Coronary artery (tissue), 2 donors: ENCODE measurements at regions not wholly inside any gene's neighbourhood (a gene's known extent, or its start where the extent isn't known, plus 50 kb on each side); places are given as distances from the start of the nearest gene placed in this dataset.

Experiments used
- DNase-seq: peaks from one replicate; pipeline ENCODE4 v3.0.0-alpha.2; 2017; ENCODE audit warnings: low spot score
- H3K27ac ChIP-seq, 2 donors: fragments of 200-600 bp; sonication (generic); one replicate each; pipeline ENCODE4 v1.5.1; 2016 to 2019
- H3K4me3 ChIP-seq: fragments of 200-600 bp; sonication (generic); 2 replicates; pipeline ENCODE4 v1.5.1; 2016; ENCODE audit warnings: mild to moderate bottlenecking, moderate library complexity
- TF ChIP-seq, protein P1 (sequence below): fragments of 200-600 bp; sonication (generic); IDR thresholded peaks from one replicate; pipeline ENCODE4 v1.5.1; 2019; ENCODE audit warnings: antibody characterized with exemption

DNA sequence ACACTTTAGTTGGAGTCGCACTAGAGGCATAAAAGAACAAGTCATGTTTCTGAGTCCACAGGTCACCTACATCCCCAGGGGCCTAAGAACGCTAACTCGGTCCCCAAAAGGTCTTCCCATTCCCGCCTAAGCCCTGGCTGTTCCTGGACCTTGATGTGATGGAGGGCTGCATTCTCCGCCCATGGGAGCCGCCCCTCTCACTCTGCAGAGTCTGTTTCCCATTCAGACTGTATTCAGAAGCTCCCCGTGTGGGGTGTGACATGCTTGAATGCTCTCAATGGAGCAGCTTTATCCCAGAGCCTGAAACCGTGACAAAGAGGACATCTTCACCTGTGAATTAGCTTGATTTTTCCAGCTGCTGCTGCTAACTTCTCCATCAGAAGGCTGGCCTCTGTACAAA is 319.0 kb upstream of the KLHL29 start:
- Histone ChIP-seq H3K27ac (no peak overlapping the region), H3K4me3 (no peak overlapping the region)
- TF ChIP-seq, protein P1, sequence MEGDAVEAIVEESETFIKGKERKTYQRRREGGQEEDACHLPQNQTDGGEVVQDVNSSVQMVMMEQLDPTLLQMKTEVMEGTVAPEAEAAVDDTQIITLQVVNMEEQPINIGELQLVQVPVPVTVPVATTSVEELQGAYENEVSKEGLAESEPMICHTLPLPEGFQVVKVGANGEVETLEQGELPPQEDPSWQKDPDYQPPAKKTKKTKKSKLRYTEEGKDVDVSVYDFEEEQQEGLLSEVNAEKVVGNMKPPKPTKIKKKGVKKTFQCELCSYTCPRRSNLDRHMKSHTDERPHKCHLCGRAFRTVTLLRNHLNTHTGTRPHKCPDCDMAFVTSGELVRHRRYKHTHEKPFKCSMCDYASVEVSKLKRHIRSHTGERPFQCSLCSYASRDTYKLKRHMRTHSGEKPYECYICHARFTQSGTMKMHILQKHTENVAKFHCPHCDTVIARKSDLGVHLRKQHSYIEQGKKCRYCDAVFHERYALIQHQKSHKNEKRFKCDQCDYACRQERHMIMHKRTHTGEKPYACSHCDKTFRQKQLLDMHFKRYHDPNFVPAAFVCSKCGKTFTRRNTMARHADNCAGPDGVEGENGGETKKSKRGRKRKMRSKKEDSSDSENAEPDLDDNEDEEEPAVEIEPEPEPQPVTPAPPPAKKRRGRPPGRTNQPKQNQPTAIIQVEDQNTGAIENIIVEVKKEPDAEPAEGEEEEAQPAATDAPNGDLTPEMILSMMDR: no peak
- DNase-seq: no peak

DNA sequence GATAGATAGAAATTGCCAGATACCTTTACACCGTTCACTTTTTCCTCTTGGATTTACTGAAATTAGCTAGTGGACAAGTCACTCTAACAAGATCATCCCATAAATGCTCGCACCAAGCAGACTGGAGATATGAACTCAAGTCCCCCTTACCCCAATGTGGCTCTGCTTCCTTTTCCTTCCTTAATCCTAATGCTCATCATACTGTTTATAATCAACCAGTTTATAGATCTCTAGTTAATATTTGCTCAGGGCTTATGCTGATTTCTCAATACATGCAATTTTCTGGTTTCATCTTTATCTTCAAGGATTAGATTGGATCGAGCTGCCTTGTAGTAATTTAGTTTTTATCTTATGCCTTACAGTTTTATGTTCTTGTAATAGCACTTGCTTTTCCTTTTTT is 318.3 kb upstream of the KLHL29 start:
- H3K27ac ChIP-seq: no peak overlapping the region
- H3K4me3 ChIP-seq: no peak overlapping the region
- DNase-seq: no peak
- TF ChIP-seq, protein P1: no peak

DNA sequence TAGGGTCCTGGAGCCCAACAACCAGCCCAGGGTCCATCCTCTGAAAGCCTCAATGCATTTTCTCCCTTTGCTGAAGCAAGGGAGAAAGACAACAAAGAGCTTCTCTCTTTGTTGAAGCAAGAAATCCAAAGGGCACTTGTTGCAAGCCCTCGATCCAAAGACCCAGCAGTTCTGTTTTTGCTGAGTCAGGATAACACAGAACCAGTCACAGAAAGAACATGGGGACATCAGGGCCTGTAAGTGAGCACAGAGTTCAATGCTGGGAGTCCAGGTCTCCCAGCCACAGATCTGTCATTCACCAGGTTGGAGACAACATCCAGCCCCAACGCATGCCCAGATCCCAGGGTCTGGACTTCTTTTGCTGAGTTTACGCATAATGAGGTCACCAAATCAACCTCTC is 315.8 kb upstream of the KLHL29 start:
- Histone ChIP-seq H3K27ac (no peak overlapping the region), H3K4me3 (no peak overlapping the region)
- TF ChIP-seq, protein P1: no peak
- DNase-seq: no peak

DNA sequence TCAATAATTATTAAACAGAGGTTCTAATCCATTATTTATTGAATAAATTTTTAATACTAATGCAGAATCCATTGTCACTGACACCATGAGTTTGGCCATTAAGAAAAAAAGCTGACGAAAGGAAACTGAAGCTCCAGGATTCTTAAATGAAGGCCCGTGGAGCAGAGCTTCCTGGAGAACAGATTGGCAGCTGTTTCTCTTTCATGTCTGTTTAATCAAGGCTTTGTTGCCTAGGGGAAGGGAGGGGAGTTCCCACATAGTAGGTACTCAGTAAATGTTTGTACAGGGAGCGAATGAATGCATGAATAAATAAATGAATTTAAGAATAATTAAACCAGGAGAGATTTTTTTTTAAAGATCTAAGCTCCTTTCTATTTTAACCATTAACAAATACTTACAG is 315.1 kb upstream of the KLHL29 start:
- TF ChIP-seq, protein P1: no peak
- Histone ChIP-seq H3K4me3 (no peak overlapping the region), H3K27ac (no peak overlapping the region)
- DNase-seq: no peak

DNA sequence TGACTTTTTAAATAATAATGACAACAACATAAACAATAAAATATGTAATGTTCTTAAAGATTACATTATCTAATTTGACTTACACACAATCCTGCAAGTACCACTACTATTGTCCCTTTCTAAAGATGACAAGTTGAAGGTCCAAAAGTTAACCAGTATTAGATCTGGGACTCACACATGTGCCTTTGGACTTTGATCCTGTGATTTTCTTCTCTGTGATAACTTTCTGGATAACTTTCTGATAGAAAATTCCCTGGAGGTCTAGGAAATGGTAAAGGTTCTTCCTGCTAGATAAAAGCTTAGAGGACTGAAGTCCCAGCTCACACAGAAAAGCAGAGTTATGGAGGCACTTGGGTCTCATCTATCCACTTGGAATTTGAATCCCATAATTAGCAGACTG is 311.9 kb upstream of the KLHL29 start:
- DNase-seq: no peak
- Histone ChIP-seq H3K27ac (no peak overlapping the region), H3K4me3 (no peak overlapping the region)
- TF ChIP-seq, protein P1: no peak

DNA sequence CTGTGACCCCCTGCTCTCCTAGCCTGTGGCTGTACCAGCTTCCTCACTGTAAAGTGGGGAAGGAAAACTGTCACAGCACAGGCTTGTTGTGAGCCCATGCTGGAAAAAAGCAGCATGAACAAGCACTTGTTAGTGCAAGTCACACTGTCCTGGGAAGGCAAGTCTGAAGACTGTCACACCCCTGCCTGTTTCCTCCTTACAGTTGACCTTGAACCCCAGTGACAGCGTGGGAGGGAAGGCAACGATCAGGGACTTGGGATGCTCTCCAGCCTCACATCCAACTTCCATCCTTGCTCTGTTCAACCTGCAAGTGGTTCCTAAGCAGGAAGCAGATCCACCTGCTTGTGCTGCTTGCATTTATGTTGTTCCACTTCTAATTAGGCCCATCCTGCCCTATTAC is 311.3 kb upstream of the KLHL29 start:
- TF ChIP-seq, protein P1: no peak
- DNase-seq: no peak

DNA sequence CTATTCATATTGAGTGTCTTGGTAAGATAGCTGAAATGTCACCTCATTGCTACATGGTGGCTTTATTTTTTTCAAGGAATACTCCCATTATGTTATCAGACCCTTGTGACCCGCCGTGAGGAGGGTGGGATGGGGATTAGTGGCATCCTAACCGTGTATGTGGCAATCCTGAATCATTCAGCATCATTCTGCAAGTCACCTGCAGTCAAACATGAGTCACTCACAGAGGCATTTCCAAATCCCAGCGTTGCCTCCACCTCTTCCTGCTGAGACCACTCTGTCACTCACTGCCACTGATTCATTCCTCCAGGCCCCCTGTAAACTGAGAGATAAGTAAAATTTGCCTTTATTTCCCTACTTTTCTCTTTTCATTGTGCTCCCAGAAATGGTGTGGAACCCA is 307.4 kb upstream of the KLHL29 start:
- no peak for DNase-seq
- H3K27ac ChIP-seq: no peak overlapping the region
- TF ChIP-seq, protein P1: no peak

More for the DNA sequence above, 311.3 kb upstream of the KLHL29 start:
- Histone ChIP-seq H3K27ac (no peak overlapping the region), H3K4me3 (no peak overlapping the region)

More for the DNA sequence above, 307.4 kb upstream of the KLHL29 start:
- no peak overlapping the region for H3K4me3 ChIP-seq
